ENCODE measurements at regions not wholly inside any gene's neighbourhood (a gene's known extent, or its start where the extent isn't known, plus 50 kb on each side); places are given as distances from the start of the nearest gene placed in this dataset.

GRCh38 chr21:16072737-16073136 is 343.0 kb downstream of the USP25 start:
- DNase-seq (ENCODE audit: low read depth) = no peak

- DNase-seq (ENCODE audit: low read depth) = no peak
Observed at GRCh38 chr21:16073586-16073985, 343.8 kb downstream of the USP25 start.

- DNase-seq (ENCODE audit: low read depth) = no peak
Observed at GRCh38 chr21:16074950-16075489, 345.2 kb downstream of the USP25 start.

GRCh38 chr21:16075649-16076282 is 346.0 kb downstream of the USP25 start:
- DNase-seq (ENCODE audit: low read depth) = no peak

GRCh38 chr21:16076465-16076864 is 346.7 kb downstream of the USP25 start:
- no peak for DNase-seq (ENCODE audit: low read depth)

GRCh38 chr21:16078382-16078781 is 348.6 kb downstream of the USP25 start:
- no peak for DNase-seq (ENCODE audit: low read depth)

- peak; percentile 54 for DNase-seq (ENCODE audit: low read depth)
Observed at GRCh38 chr21:16079830-16080229, 350.0 kb downstream of the USP25 start.

- DNase-seq (ENCODE audit: low read depth) = no peak
Observed at GRCh38 chr21:16081304-16081703, 351.5 kb downstream of the USP25 start.

- peak; percentile 56 for DNase-seq (ENCODE audit: low read depth)
Observed at GRCh38 chr21:16082038-16082816, 352.4 kb downstream of the USP25 start.

GRCh38 chr21:16084776-16085364 is 355.1 kb downstream of the USP25 start:
- DNase-seq (ENCODE audit: low read depth) = peak; percentile 60

GRCh38 chr21:16085421-16085820 is 355.6 kb downstream of the USP25 start:
- DNase-seq (ENCODE audit: low read depth) = no peak

- DNase-seq (ENCODE audit: low read depth) = no peak
Observed at GRCh38 chr21:16086121-16086520, 356.3 kb downstream of the USP25 start.

- DNase-seq (ENCODE audit: low read depth) = no peak
Observed at GRCh38 chr21:16086936-16087335, 357.2 kb downstream of the USP25 start.

- DNase-seq (ENCODE audit: low read depth) = no peak
Observed at GRCh38 chr21:16087523-16087922, 357.7 kb downstream of the USP25 start.

- DNase-seq (ENCODE audit: low read depth) = no peak
Observed at GRCh38 chr21:16088056-16088455, 358.3 kb downstream of the USP25 start.

GRCh38 chr21:16095005-16095404 is 365.2 kb downstream of the USP25 start:
- DNase-seq (ENCODE audit: low read depth) = no peak

- DNase-seq (ENCODE audit: low read depth) = no peak
Observed at GRCh38 chr21:16096988-16097387, 367.2 kb downstream of the USP25 start.

GRCh38 chr21:16102113-16102512 is 372.3 kb downstream of the USP25 start:
- no peak for DNase-seq (ENCODE audit: low read depth)

- no peak for DNase-seq (ENCODE audit: low read depth)
Observed at GRCh38 chr21:16108561-16109075, 378.8 kb downstream of the USP25 start.

GRCh38 chr21:16113052-16113715 is 383.4 kb downstream of the USP25 start:
- peak; percentile 41 for DNase-seq (ENCODE audit: low read depth)

GRCh38 chr21:16115461-16115860 is 385.7 kb downstream of the USP25 start:
- no peak for DNase-seq (ENCODE audit: low read depth)

GRCh38 chr21:16116069-16116468 is 386.3 kb downstream of the USP25 start:
- DNase-seq (ENCODE audit: low read depth) = no peak

Data from renal cortical epithelial cell (primary cell).